Stimulated activated CD4-positive, alpha-beta T cell treated with anti-CD3 and anti-CD28 coated beads, Interleukin-4, amount 100 ng/mL, for 4 hours (primary cell): ENCODE measurements at regions not wholly inside any gene's neighbourhood (a gene's known extent, or its start where the extent isn't known, plus 50 kb on each side); places are given as distances from the start of the nearest gene placed in this dataset.

Experiments used
- DNase-seq, 2 experiments: peaks; one replicate each; pipeline ENCODE4 v3.0.0-alpha.2; 2020

- no peak for DNase-seq
Measured at GRCh38 chr18:4524096-4524495, 69.0 kb upstream of the DLGAP1 start.

- no peak for DNase-seq
Measured at GRCh38 chr18:4511166-4511565, 56.1 kb upstream of the DLGAP1 start.

GRCh38 chr18:4510711-4511110 lies 55.6 kb upstream of the DLGAP1 start:
- DNase-seq: no peak

GRCh38 chr18:4510160-4510559 lies 55.1 kb upstream of the DLGAP1 start:
- no peak for DNase-seq
